H7 (cell line): ENCODE measurements at regions not wholly inside any gene's neighbourhood (a gene's known extent, or its start where the extent isn't known, plus 50 kb on each side); places are given as distances from the start of the nearest gene placed in this dataset.

ENCODE experiments used
- DNase-seq: peaks from one replicate; pipeline ENCODE4 v3.0.0; 2012
- H3K27me3 ChIP-seq: 2 replicates; pipeline ENCODE4 v1.6.0; 2011; ENCODE audit warnings: mild to moderate bottlenecking, low read length; ENCODE audit not compliant: control insufficient read depth, insufficient read depth
- H3K36me3 ChIP-seq: replicated peaks from 2 replicates; pipeline ENCODE4 v1.5.1; 2011; ENCODE audit warnings: low read length; ENCODE audit not compliant: control insufficient read depth, insufficient read depth
- H3K4me3 ChIP-seq: 2 replicates; pipeline ENCODE4 v1.5.1; 2011; ENCODE audit warnings: low read depth, mild to moderate bottlenecking, control low read depth, low read length, moderate library complexity; ENCODE audit not compliant: insufficient read depth

DNA sequence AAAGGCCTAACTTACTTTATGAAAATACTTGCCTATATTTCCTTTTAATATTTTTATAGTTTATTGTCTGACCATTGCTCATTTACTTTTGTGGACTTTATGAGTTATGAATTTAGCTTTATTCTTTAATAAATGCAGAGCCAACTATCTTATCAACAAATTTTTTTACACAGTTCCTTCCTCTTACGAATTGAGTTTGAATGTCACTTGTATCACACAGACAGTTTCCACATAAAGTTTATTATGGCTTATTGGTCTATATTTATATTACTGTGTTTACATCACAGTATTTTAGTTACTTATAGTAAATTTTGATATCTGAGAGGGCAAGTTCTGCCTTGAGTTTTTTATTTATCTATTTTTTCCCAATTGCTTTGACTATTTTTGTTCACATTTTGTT, 450.6 kb downstream of the C4orf33 start:
- no peak overlapping the region for H3K4me3 ChIP-seq
- no peaks in the 10 kb centered on the region for H3K27me3 ChIP-seq
- no peak for DNase-seq
- H3K36me3 ChIP-seq, result no peaks in the 10 kb centered on the region

GRCh38 chr4:129550281-129550785, 454.4 kb downstream of the C4orf33 start:
- Histone ChIP-seq H3K36me3 (no peaks in the 10 kb centered on the region), H3K4me3 (no peak overlapping the region)
- no peak for DNase-seq

DNA sequence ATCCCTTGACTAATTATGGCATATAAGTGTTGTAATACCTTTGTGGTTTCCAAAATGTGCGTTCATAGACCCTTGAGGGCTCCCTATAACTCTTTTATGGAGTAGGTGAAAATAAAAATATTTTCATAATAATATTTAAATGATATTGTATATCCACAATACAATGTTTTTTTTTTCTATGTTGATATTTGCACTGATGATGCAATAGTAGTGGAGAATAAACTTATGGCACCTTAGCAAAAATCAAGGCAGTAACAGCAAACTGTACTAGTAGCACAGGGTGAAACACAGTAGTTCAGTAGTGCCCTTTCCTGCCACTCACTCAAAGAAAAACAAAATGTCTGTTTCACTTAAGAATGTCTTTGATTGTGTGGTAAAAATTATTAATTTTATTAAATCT, 465.3 kb downstream of the C4orf33 start:
- no peak for DNase-seq
- no peaks in the 10 kb centered on the region for H3K36me3 ChIP-seq
- H3K27me3 ChIP-seq, result no peaks in the 10 kb centered on the region
- H3K4me3 ChIP-seq, result no peak overlapping the region

More at GRCh38 chr4:129550281-129550785, 454.4 kb downstream of the C4orf33 start:
- H3K27me3 ChIP-seq, result no peaks in the 10 kb centered on the region

DNA sequence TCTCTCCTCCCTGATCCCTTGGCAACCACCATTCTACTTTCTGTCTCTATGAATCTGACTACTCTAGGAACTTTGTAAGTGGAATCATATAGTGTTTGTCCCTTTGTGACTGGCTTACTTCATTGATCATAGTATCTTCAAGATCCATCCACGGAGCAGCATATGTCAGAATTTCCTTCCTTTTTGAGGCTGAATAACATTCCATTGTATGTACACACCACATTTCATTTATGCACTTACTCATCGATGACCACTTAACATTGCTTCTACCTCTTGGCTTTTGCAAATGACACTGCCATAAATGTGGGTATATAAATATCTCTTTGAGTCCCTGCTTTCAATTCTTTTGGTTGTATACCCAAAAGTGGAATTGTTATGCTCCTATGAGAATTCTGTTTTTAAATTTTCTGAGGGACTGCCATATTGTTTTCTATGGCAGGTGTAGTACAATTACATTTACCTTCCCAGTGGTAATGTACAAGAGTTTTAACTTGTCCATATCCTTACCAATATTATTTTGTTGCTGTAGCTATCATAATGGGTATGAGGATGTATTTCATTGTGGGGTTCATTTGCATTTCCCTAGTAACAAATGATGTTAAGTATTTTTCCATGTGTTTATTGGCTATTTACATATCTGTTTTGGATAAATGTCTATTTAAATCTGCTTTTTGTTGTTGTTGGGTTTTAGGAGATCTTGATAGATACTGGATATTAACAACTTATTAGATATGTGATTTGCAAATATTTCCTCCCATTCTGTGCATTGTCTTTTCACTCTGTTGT, 466.1 kb downstream of the C4orf33 start:
- no peak for DNase-seq
- no peak overlapping the region for H3K4me3 ChIP-seq
- H3K36me3 ChIP-seq, result no peaks in the 10 kb centered on the region
- H3K27me3 ChIP-seq, result no peaks in the 10 kb centered on the region

- no peaks in the 10 kb centered on the region for H3K27me3 ChIP-seq
- no peak overlapping the region for H3K4me3 ChIP-seq
- DNase-seq, result no peak
- H3K36me3 ChIP-seq, result no peaks in the 10 kb centered on the region
Measured at GRCh38 chr4:129565214-129565613, 469.3 kb downstream of the C4orf33 start.

GRCh38 chr4:129570326-129570725, 474.4 kb downstream of the C4orf33 start:
- DNase-seq, result no peak
- H3K4me3 ChIP-seq, result no peak overlapping the region
- H3K27me3 ChIP-seq, result no peaks in the 10 kb centered on the region
- H3K36me3 ChIP-seq, result no peaks in the 10 kb centered on the region

DNA sequence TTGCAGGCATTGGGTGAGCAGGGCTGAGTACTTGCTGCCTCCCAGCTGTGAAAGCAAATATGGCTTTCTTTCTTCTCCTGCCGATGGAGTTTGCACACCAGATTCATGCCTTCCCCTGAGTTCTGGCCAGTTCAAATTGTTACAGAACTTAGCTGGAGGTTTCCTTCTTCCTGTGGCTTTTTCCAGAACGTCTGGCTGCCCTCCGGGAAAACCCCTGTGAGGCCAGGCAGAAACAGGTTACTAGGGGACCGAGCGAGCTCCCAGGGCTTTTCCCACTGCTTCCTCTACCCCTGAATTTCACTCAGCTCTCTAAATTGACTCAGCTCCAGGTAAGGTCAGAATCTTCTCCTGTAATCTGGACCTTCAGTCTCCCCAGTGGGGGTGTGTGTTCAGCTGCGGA, 482.4 kb downstream of the C4orf33 start:
- no peak overlapping the region for H3K4me3 ChIP-seq
- H3K36me3 ChIP-seq, result no peaks in the 10 kb centered on the region
- DNase-seq, result no peak
- H3K27me3 ChIP-seq, result no peaks in the 10 kb centered on the region

- no peaks in the 10 kb centered on the region for H3K36me3 ChIP-seq
- no peaks in the 10 kb centered on the region for H3K27me3 ChIP-seq
- H3K4me3 ChIP-seq, result no peak overlapping the region
- DNase-seq, result no peak
Measured at GRCh38 chr4:129581305-129581704, 485.4 kb downstream of the C4orf33 start.

GRCh38 chr4:129583868-129584267, 487.9 kb downstream of the C4orf33 start:
- no peak overlapping the region for H3K4me3 ChIP-seq
- no peaks in the 10 kb centered on the region for H3K27me3 ChIP-seq
- DNase-seq, result no peak
- no peaks in the 10 kb centered on the region for H3K36me3 ChIP-seq

DNA sequence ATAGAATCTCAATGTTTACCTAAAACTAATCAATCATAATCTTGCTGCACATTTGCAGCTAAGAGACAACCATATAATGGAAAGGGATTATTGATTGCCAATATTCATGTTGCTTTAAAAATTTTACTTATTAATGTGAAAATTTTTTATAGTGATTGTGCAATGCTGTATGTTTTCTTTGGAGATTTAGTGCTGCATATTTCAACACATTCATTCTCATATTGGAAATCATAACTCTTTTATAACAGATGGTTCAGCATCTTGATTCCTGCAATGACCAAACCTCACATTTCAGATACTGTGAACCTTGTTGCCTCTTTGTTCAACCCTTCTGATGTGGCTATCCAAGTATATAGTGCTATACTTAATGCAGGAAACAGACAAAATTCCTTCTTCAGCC, 502.6 kb downstream of the C4orf33 start:
- DNase-seq, result no peak
- no peak overlapping the region for H3K4me3 ChIP-seq
- no peaks in the 10 kb centered on the region for H3K27me3 ChIP-seq
- no peaks in the 10 kb centered on the region for H3K36me3 ChIP-seq

GRCh38 chr4:129600898-129601297, 504.9 kb downstream of the C4orf33 start:
- no peak for DNase-seq
- no peaks in the 10 kb centered on the region for H3K27me3 ChIP-seq
- no peaks in the 10 kb centered on the region for H3K36me3 ChIP-seq
- no peak overlapping the region for H3K4me3 ChIP-seq

GRCh38 chr4:129602447-129602846, 506.5 kb downstream of the C4orf33 start:
- H3K36me3 ChIP-seq, result no peaks in the 10 kb centered on the region
- DNase-seq, result no peak
- no peak overlapping the region for H3K4me3 ChIP-seq
- H3K27me3 ChIP-seq, result no peaks in the 10 kb centered on the region

DNA sequence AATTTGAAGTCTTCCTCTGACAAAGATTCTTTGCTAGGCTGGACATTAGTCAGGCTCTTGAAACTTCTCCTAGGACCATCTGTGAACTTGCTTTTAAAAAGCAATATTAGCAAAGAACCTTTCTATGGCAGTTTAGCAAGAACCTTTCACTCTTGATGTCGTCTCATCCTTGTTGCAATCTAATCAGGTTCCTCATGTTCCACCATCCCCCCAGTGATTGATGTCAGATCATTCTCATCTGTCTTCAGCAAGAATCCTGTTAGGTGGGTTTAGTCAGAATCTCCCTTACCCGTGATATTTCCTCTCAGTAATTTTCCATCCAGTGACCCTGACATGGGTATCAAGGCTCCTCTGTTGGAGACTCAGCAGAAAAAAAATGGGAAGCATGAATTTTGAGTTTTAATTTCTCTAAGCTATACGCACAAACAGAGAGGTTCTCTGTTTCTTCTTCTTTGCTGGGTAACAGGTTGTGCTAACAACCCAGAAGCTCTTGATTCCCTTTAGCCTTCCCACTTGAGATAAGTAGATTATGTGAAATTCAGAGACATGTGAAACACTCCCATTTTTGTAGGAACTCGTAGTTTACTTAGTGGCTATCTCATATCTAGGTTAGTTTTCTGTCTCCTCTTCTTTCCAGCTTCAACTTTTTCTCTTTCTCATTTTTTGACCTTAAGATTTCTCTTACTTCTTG, 507.4 kb downstream of the C4orf33 start:
- H3K36me3 ChIP-seq, result no peaks in the 10 kb centered on the region
- H3K27me3 ChIP-seq, result no peaks in the 10 kb centered on the region
- H3K4me3 ChIP-seq, result no peak overlapping the region
- DNase-seq, result no peak

GRCh38 chr4:129604632-129605255, 508.8 kb downstream of the C4orf33 start:
- H3K36me3 ChIP-seq, result no peaks in the 10 kb centered on the region
- no peaks in the 10 kb centered on the region for H3K27me3 ChIP-seq
- no peak overlapping the region for H3K4me3 ChIP-seq
- no peak for DNase-seq

GRCh38 chr4:129614611-129615010, 518.7 kb downstream of the C4orf33 start:
- Histone ChIP-seq H3K27me3 (no peaks in the 10 kb centered on the region), H3K4me3 (no peak overlapping the region), H3K36me3 (no peaks in the 10 kb centered on the region)
- no peak for DNase-seq
